Tibial artery (tissue), 4 donors: ENCODE measurements at regions not wholly inside any gene's neighbourhood (a gene's known extent, or its start where the extent isn't known, plus 50 kb on each side); places are given as distances from the start of the nearest gene placed in this dataset.

Experiments
- DNase-seq, 2 donors: peaks; one replicate each; pipeline ENCODE4 v3.0.0-alpha.2; 2019
- H3K27ac ChIP-seq, 2 donors: fragments of 200-600 bp; sonication (generic) in 1 of 2; 1 replicate in 1 of 2; 2 replicates in 1 of 2; pipeline ENCODE4 v1.5.1; 2018 to 2019; ENCODE audit warnings: mild to moderate bottlenecking in 1 of 2
- H3K27me3 ChIP-seq, 2 donors: fragments of 200-600 bp; sonication (generic) in 1 of 2; one replicate each; pipeline versions ENCODE4 v1.5.1 to v1.6.0; 2016 to 2019
- H3K36me3 ChIP-seq, 3 donors: fragments of 200-600 bp; sonication (generic) in 2 of 3; one replicate each; pipeline ENCODE4 v1.5.1; 2016 to 2019; ENCODE audit warnings: mild to moderate bottlenecking in 2 of 3
- H3K4me1 ChIP-seq, 4 donors: fragments of 200-600 bp; sonication (generic) in 2 of 4; 1 replicate in 3 of 4; 2 replicates in 1 of 4; pipeline ENCODE4 v1.5.1; 2016 to 2019
- H3K4me3 ChIP-seq, 2 donors: fragments of 200-600 bp; sonication (generic) in 1 of 2; 1 replicate in 1 of 2; 2 replicates in 1 of 2; pipeline ENCODE4 v1.5.1; 2018 to 2019; ENCODE audit warnings: mild to moderate bottlenecking in 2 of 2
- H3K9me3 ChIP-seq, 3 donors: fragments of 200-600 bp; sonication (generic) in 1 of 3; one replicate each; pipeline ENCODE4 v1.5.1; 2016 to 2019
- intact Hi-C: fragments of 100-400 bp; cut with DNase I; formaldehyde crosslinking; loops from one replicate; pipeline ENCODE4 v1.15.0; 2023; ENCODE audit warnings: low total_unique reads
- TF ChIP-seq, protein P1 (sequence below), 2 experiments: fragments of 200-600 bp in 1 of 2; fragments of 450-650 bp in 1 of 2; IDR thresholded peaks; one replicate each; pipeline ENCODE4 v1.5.1; 2017 to 2019; ENCODE audit warnings: antibody characterized with exemption in 2 of 2, mild to moderate bottlenecking in 1 of 2, moderate library complexity in 1 of 2

- no peak for DNase-seq
Observed at GRCh38 chr20:39299783-39300182, 337.6 kb downstream of the DHX35 start.

DNA sequence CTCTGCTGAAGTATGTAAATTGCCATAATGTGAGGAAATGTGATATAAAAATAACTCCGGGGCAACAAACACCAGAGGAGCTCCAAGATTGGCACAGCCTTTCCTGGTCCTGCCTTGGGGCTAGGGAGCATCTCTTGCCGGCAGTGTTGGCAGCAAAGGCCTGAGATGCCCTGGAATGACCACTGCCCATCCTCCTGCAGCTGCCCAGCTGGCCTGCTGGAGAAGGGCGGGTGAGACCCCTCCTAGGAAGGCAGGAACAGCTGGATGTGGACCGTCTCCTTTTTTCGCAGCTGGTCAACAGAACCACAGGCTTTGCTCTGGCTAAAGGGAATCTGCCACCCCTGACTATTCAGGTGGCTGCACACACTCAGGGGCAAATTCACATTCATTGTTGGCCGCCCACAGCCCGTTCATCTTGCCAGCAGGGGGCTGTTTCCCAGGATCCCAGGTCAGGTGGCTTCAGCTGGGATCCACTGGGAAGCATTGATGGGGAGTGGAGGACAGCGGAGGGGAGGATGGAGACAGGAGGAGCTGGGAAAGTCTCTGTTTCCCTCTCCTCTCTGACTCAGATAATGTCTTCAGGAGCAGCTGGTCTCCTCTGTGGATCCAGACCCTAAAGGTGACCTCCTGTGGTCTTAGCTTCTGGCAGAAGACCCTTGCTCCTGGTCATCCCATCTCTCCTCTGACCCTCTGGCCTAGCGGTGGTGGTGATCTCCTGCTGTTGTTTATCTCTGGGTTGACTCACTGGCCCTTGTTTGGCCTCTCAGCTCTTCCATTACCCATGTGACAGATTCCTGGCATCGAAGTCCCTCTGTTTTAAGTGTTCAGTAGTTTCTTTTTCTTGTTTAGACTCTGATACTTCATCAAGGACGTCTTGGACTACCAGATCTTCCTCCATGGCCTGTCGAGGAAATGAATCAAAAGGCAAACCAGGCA lies 336.7 kb downstream of the DHX35 start:
- intact Hi-C loops: no loop called here
- DNase-seq: no peak

More at GRCh38 chr20:39299783-39300182, 337.6 kb downstream of the DHX35 start:
- Histone ChIP-seq H3K4me3 (no peak overlapping the region), H3K9me3 (no peaks in the 10 kb centered on the region), H3K4me1 (no peaks in the 10 kb centered on the region), H3K27me3 (no peaks in the 10 kb centered on the region), H3K36me3 (no peaks in the 10 kb centered on the region), H3K27ac (no peak overlapping the region)
- TF ChIP-seq, protein P1, sequence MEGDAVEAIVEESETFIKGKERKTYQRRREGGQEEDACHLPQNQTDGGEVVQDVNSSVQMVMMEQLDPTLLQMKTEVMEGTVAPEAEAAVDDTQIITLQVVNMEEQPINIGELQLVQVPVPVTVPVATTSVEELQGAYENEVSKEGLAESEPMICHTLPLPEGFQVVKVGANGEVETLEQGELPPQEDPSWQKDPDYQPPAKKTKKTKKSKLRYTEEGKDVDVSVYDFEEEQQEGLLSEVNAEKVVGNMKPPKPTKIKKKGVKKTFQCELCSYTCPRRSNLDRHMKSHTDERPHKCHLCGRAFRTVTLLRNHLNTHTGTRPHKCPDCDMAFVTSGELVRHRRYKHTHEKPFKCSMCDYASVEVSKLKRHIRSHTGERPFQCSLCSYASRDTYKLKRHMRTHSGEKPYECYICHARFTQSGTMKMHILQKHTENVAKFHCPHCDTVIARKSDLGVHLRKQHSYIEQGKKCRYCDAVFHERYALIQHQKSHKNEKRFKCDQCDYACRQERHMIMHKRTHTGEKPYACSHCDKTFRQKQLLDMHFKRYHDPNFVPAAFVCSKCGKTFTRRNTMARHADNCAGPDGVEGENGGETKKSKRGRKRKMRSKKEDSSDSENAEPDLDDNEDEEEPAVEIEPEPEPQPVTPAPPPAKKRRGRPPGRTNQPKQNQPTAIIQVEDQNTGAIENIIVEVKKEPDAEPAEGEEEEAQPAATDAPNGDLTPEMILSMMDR (IDR thresholded peaks at IDR 0.05): no peak
- intact Hi-C loops: no loop called here

GRCh38 chr20:39298121-39298520 lies 336.0 kb downstream of the DHX35 start:
- intact Hi-C loops: no loop called here
- no peaks in the 10 kb centered on the region for H3K9me3 ChIP-seq
- TF ChIP-seq, protein P1 (IDR thresholded peaks at IDR 0.05): no peak

More for the DNA sequence above, 336.7 kb downstream of the DHX35 start:
- no peaks in the 10 kb centered on the region for H3K4me1 ChIP-seq
- H3K36me3 ChIP-seq: no peaks in the 10 kb centered on the region
- H3K9me3 ChIP-seq: no peaks in the 10 kb centered on the region
- H3K27me3 ChIP-seq: no peaks in the 10 kb centered on the region
- TF ChIP-seq, protein P1 (IDR thresholded peaks at IDR 0.05): no peak
- H3K4me3 ChIP-seq: no peak overlapping the region
- no peak overlapping the region for H3K27ac ChIP-seq

GRCh38 chr20:39295301-39295700 lies 333.2 kb downstream of the DHX35 start:
- no peak for DNase-seq
- H3K27ac ChIP-seq: no peak overlapping the region
- no peaks in the 10 kb centered on the region for H3K36me3 ChIP-seq
- no peaks in the 10 kb centered on the region for H3K4me1 ChIP-seq
- no peak overlapping the region for H3K4me3 ChIP-seq
- no peaks in the 10 kb centered on the region for H3K27me3 ChIP-seq
- no peaks in the 10 kb centered on the region for H3K9me3 ChIP-seq
- TF ChIP-seq, protein P1 (IDR thresholded peaks at IDR 0.05): no peak
- intact Hi-C loops: no loop called here

More at GRCh38 chr20:39298121-39298520, 336.0 kb downstream of the DHX35 start:
- DNase-seq: no peak
- no peaks in the 10 kb centered on the region for H3K36me3 ChIP-seq
- no peaks in the 10 kb centered on the region for H3K4me1 ChIP-seq
- no peak overlapping the region for H3K27ac ChIP-seq
- H3K27me3 ChIP-seq: no peaks in the 10 kb centered on the region
- no peak overlapping the region for H3K4me3 ChIP-seq

- no peak for DNase-seq
- TF ChIP-seq, protein P1 (IDR thresholded peaks at IDR 0.05): no peak
- Histone ChIP-seq H3K27ac (no peak overlapping the region), H3K27me3 (no peaks in the 10 kb centered on the region), H3K36me3 (no peaks in the 10 kb centered on the region), H3K9me3 (no peaks in the 10 kb centered on the region), H3K4me1 (no peaks in the 10 kb centered on the region), H3K4me3 (no peak overlapping the region)
- intact Hi-C loops: no loop called here
Observed at GRCh38 chr20:39294137-39294725, 332.1 kb downstream of the DHX35 start.
